H1 (cell line): ENCODE measurements at regions not wholly inside any gene's neighbourhood (a gene's known extent, or its start where the extent isn't known, plus 50 kb on each side); places are given as distances from the start of the nearest gene placed in this dataset.

ENCODE experiments used
- CTCF ChIA-PET: fragments of 300-600 bp; sonication (Branson Sonifier 250); formaldehyde crosslinking; loops from one replicate; lab custom pipeline; 2021; ENCODE audit not compliant: partially characterized antibody; lab: Charles Lee
- POLR2A ChIA-PET: fragments of 300-600 bp; sonication (Branson Sonifier 250); formaldehyde crosslinking; loops from one replicate; lab custom pipeline; 2021; ENCODE audit warnings: inconsistent platforms; ENCODE audit not compliant: partially characterized antibody; lab: Charles Lee
- DNase-seq, 2 experiments: peaks; one replicate each; pipeline versions ENCODE4 v3.0.0 to v3.0.0-alpha.2; 2010 to 2022; ENCODE audit warnings: low spot score in 2 of 2, low read depth in 1 of 2, mixed read lengths in 1 of 2
- FAIRE-seq: peaks from 2 replicates; lab custom pipeline; 2011; peaks lifted over from hg19 to GRCh38; lab: Jason Lieb, UNC
- H2AFZ ChIP-seq: 2 replicates; pipeline ENCODE4 v1.8.1; 2012; ENCODE audit warnings: low read length, inconsistent platforms
- H2AK5ac ChIP-seq: 2 replicates; pipeline ENCODE4 v1.6.1; 2013; ENCODE audit warnings: low read depth, low read length
- H2BK120ac ChIP-seq: replicated peaks from 2 replicates; pipeline ENCODE3; 2013; ENCODE audit warnings: low read depth, low read length, inconsistent platforms
- H2BK12ac ChIP-seq: 2 replicates; pipeline ENCODE4 v1.6.1; 2013; ENCODE audit warnings: low read depth, low read length
- H2BK15ac ChIP-seq: 2 replicates; pipeline ENCODE4 v1.6.1; 2013; ENCODE audit warnings: low read length
- H2BK20ac ChIP-seq: 2 replicates; pipeline ENCODE4 v1.6.1; 2013; ENCODE audit warnings: low read length
- H2BK5ac ChIP-seq: 2 replicates; pipeline ENCODE4 v1.6.1; 2013; ENCODE audit warnings: low read depth, low read length
- H3K14ac ChIP-seq: 2 replicates; pipeline ENCODE4 v1.6.1; 2013; ENCODE audit warnings: inconsistent platforms; ENCODE audit not compliant: insufficient read length
- H3K18ac ChIP-seq: 2 replicates; pipeline ENCODE4 v1.6.1; 2013; ENCODE audit warnings: low read length; ENCODE audit errors: extremely low read depth
- H3K23ac ChIP-seq: 2 replicates; pipeline ENCODE4 v1.6.1; 2013; ENCODE audit warnings: inconsistent platforms; ENCODE audit not compliant: insufficient read length
- H3K23me2 ChIP-seq: 2 replicates; pipeline ENCODE4 v1.6.1; 2013; ENCODE audit warnings: low read depth, low read length
- H3K27ac ChIP-seq: 2 replicates; pipeline ENCODE4 v1.6.1; 2011; ENCODE audit warnings: low read depth, low read length, inconsistent platforms
- H3K27me3 ChIP-seq, 4 experiments: replicated peaks in 1 of 4; 1 replicate in 1 of 4; 2 replicates in 3 of 4; pipeline versions ENCODE4 v1.6.1 to v1.8.1; 2011 to 2013; ENCODE audit warnings: low read length in 3 of 4, mild to moderate bottlenecking in 3 of 4, inconsistent platforms in 2 of 4, mixed read lengths in 2 of 4, moderate library complexity in 1 of 4; ENCODE audit not compliant: control insufficient read depth in 3 of 4, insufficient read depth in 3 of 4; ENCODE audit errors: extremely low read depth in 1 of 4
- H3K36me3 ChIP-seq, 4 experiments: 2 replicates each; pipeline versions ENCODE4 v1.6.1 to v1.8.1; 2011 to 2013; ENCODE audit warnings: mild to moderate bottlenecking in 4 of 4, low read length in 3 of 4, moderate library complexity in 2 of 4, control low read depth in 1 of 4, inconsistent platforms in 1 of 4; ENCODE audit not compliant: insufficient read depth in 4 of 4, control insufficient read depth in 2 of 4
- H3K4ac ChIP-seq: replicated peaks from 2 replicates; pipeline ENCODE3; 2013; ENCODE audit warnings: low read length, low read depth, mixed read lengths, inconsistent platforms; ENCODE audit not compliant: insufficient read length
- H3K4me1 ChIP-seq, 4 experiments: replicated peaks in 1 of 4; 1 replicate in 1 of 4; 2 replicates in 3 of 4; pipeline versions ENCODE4 v1.6.1 to v1.8.1; 2011 to 2013; ENCODE audit warnings: low read length in 3 of 4, inconsistent platforms in 2 of 4, mixed read lengths in 1 of 4; ENCODE audit not compliant: insufficient read depth in 4 of 4, control insufficient read depth in 3 of 4
- H3K4me2 ChIP-seq, 2 experiments: 2 replicates each; pipeline versions ENCODE4 v1.6.1 to v1.8.1; 2011 to 2013; ENCODE audit warnings: low read depth in 2 of 2, low read length in 2 of 2, control low read depth in 1 of 2, inconsistent platforms in 1 of 2, mild to moderate bottlenecking in 1 of 2; ENCODE audit not compliant: insufficient read depth in 1 of 2
- H3K4me3 ChIP-seq, 4 experiments: fragments of 200-600, 300-600 bp in 1 of 4; sonication (generic), shearing (Covaris generic), sonication (Bioruptor Twin) in 1 of 4; 2 replicates each; pipeline versions ENCODE4 v1.5.1 to v1.8.1; 2011 to 2016; ENCODE audit warnings: low read length in 4 of 4, low read depth in 3 of 4, control low read depth in 2 of 4, inconsistent platforms in 2 of 4, mild to moderate bottlenecking in 2 of 4, mixed read lengths in 1 of 4, moderate library complexity in 1 of 4; ENCODE audit not compliant: insufficient read depth in 2 of 4; ENCODE audit errors: extremely low read depth in 1 of 4
- H3K56ac ChIP-seq: replicated peaks from 2 replicates; pipeline ENCODE3; 2013; ENCODE audit warnings: low read depth, mild to moderate bottlenecking, mixed read lengths, low read length, inconsistent platforms; ENCODE audit not compliant: insufficient read length
- H3K79me1 ChIP-seq: 2 replicates; pipeline ENCODE4 v1.6.1; 2013; ENCODE audit warnings: low read depth, low read length, control low read depth
- H3K79me2 ChIP-seq, 2 experiments: 2 replicates each; pipeline versions ENCODE4 v1.6.1 to v1.8.1; 2012 to 2013; ENCODE audit warnings: low read length in 2 of 2, mild to moderate bottlenecking in 2 of 2, inconsistent platforms in 1 of 2; ENCODE audit not compliant: insufficient read depth in 2 of 2, control insufficient read depth in 1 of 2
- H3K9ac ChIP-seq, 4 experiments: replicated peaks in 1 of 4; 1 replicate in 1 of 4; 2 replicates in 3 of 4; pipeline versions ENCODE4 v1.6.1 to v1.8.1; 2011 to 2013; ENCODE audit warnings: low read depth in 3 of 4, low read length in 3 of 4, control low read depth in 2 of 4, mild to moderate bottlenecking in 2 of 4, moderate library complexity in 2 of 4, inconsistent platforms in 1 of 4; ENCODE audit errors: extremely low read depth in 1 of 4
- H3K9me3 ChIP-seq, 2 experiments: 2 replicates each; pipeline versions ENCODE4 v1.6.1 to v1.8.1; 2012 to 2013; ENCODE audit warnings: mild to moderate bottlenecking in 2 of 2, moderate library complexity in 2 of 2, control low read depth in 1 of 2, inconsistent platforms in 1 of 2, low read depth in 1 of 2, low read length in 1 of 2, mixed read lengths in 1 of 2; ENCODE audit not compliant: insufficient read depth in 2 of 2
- H4K20me1 ChIP-seq, 2 experiments: replicated peaks in 1 of 2; 2 replicates each; pipeline versions ENCODE3 to v1.8.1; 2011 to 2013; ENCODE audit warnings: inconsistent platforms in 2 of 2, low read length in 2 of 2, mild to moderate bottlenecking in 1 of 2; ENCODE audit not compliant: insufficient read depth in 2 of 2, control insufficient read depth in 1 of 2
- H4K5ac ChIP-seq: 2 replicates; pipeline ENCODE4 v1.6.1; 2013; ENCODE audit warnings: low read length, low read depth, mixed read lengths, inconsistent platforms; ENCODE audit not compliant: insufficient read length
- H4K8ac ChIP-seq: 2 replicates; pipeline ENCODE4 v1.8.0; 2013; ENCODE audit warnings: mild to moderate bottlenecking, moderate library complexity, low read length, inconsistent platforms; ENCODE audit not compliant: insufficient read depth; ENCODE audit errors: extremely low read depth
- H4K91ac ChIP-seq: replicated peaks from 2 replicates; pipeline ENCODE3; 2013; ENCODE audit warnings: low read length, mixed read lengths, inconsistent platforms; ENCODE audit not compliant: insufficient read length
- BACH1 ChIP-seq: IDR thresholded peaks from 2 replicates; pipeline ENCODE4 v1.6.1; 2012; ENCODE audit warnings: low read length, improper control_type of control experiment
- BCL11A ChIP-seq, 2 experiments: IDR thresholded peaks; one replicate each; pipeline ENCODE4 v1.6.1; 2011; ENCODE audit warnings: low read depth in 2 of 2, low read length in 2 of 2, mild to moderate bottlenecking in 2 of 2
- BRCA1 ChIP-seq: IDR thresholded peaks from 2 replicates; pipeline ENCODE4 v1.6.1; 2012; ENCODE audit warnings: low read depth, low read length, improper control_type of control experiment
- CBX8 ChIP-seq: fragments of 300-800, 300-1000 bp; sonication (generic); IDR thresholded peaks from 2 replicates; pipeline ENCODE4 v1.7.1; 2016; ENCODE audit warnings: low read depth, low read length, borderline replicate concordance
- CEBPB ChIP-seq: IDR thresholded peaks from 2 replicates; pipeline ENCODE4 v1.6.1; 2012; ENCODE audit warnings: low read depth, low read length
- FOSL1 ChIP-seq: IDR thresholded peaks from 2 replicates; pipeline ENCODE4 v1.6.1; 2011; ENCODE audit warnings: mild to moderate bottlenecking, low read depth, low read length, moderate library complexity; ENCODE audit not compliant: insufficient read depth
- GABPA ChIP-seq: IDR thresholded peaks from 2 replicates; pipeline ENCODE4 v1.6.1; 2011; ENCODE audit warnings: mild to moderate bottlenecking, low read length, moderate library complexity, borderline replicate concordance; ENCODE audit not compliant: insufficient read depth
- GTF2F1 ChIP-seq: IDR thresholded peaks from 2 replicates; pipeline ENCODE4 v1.6.1; 2012; ENCODE audit warnings: low read depth, low read length, improper control_type of control experiment, borderline replicate concordance
- HDAC6 ChIP-seq: IDR thresholded peaks from one replicate; pipeline ENCODE4 v1.7.1; 2012; ENCODE audit warnings: low read depth, mild to moderate bottlenecking, inconsistent platforms, low read length, moderate library complexity
- JUN ChIP-seq: IDR thresholded peaks from 2 replicates; pipeline ENCODE4 v1.6.1; 2011; ENCODE audit warnings: low read depth, mild to moderate bottlenecking, improper control_type of control experiment, low read length
- JUND ChIP-seq: IDR thresholded peaks from 2 replicates; pipeline ENCODE4 v1.6.1; 2011; ENCODE audit warnings: mild to moderate bottlenecking, improper control_type of control experiment, low read length
- SAP30 ChIP-seq: fragments of 300-600 bp; sonication (generic); IDR thresholded peaks from 2 replicates; pipeline ENCODE4 v1.7.1; 2012; ENCODE audit warnings: low read length, moderate library complexity, mild to moderate bottlenecking, inconsistent platforms; ENCODE audit not compliant: insufficient read depth, insufficient replicate concordance
- SIN3A ChIP-seq, 2 experiments: IDR thresholded peaks in 1 of 2; conservative IDR thresholded peaks in 1 of 2; 2 replicates each; pipeline ENCODE4 v1.6.1; 2011 to 2012; ENCODE audit warnings: low read length in 2 of 2, improper control_type of control experiment in 1 of 2, low read depth in 1 of 2, mild to moderate bottlenecking in 1 of 2
- SIX5 ChIP-seq: IDR thresholded peaks from 2 replicates; pipeline ENCODE4 v1.6.1; 2011; ENCODE audit warnings: mild to moderate bottlenecking, low read depth, low read length
- SP1 ChIP-seq: IDR thresholded peaks from 2 replicates; pipeline ENCODE4 v1.6.1; 2011; ENCODE audit warnings: low read depth, low read length
- TAF7 ChIP-seq: optimal IDR thresholded peaks from 2 replicates; pipeline ENCODE3; 2011; ENCODE audit warnings: low read depth, mild to moderate bottlenecking, inconsistent platforms, low read length, moderate library complexity, borderline replicate concordance
- WGBS, 2 experiments: shearing (Covaris generic) in 1 of 2; methylation state at CpG; one replicate each; pipeline versions ENCODE4 v1.1.6 to v1.1.7; 2013 to 2015; ENCODE audit warnings: low lambda C conversion rate in 2 of 2, mixed read lengths in 2 of 2, inconsistent platforms in 1 of 2, low coverage in 1 of 2, missing lambda C conversion rate in 1 of 2; ENCODE audit not compliant: insufficient replicate concordance in 2 of 2, insufficient coverage in 1 of 2, insufficient read length in 1 of 2; ENCODE audit errors: extremely low coverage in 1 of 2, missing lambda C conversion rate in 1 of 2; 5-methylcytosine and 5-hydroxymethylcytosine counted together

- Histone ChIP-seq H3K23me2 (no peaks in the 10 kb centered on the region), H3K36me3 (no peaks in the 10 kb centered on the region), H3K4me3 (no peak overlapping the region), H3K14ac (no peak overlapping the region), H2AK5ac (no peak overlapping the region), H4K20me1 (no peaks in the 10 kb centered on the region), H3K9me3 (no peaks in the 10 kb centered on the region), H2BK120ac (no peak overlapping the region), H2BK12ac (no peak overlapping the region), H4K91ac (no peak overlapping the region), H3K27me3 (no peaks in the 10 kb centered on the region), H3K18ac (no peak overlapping the region), H4K5ac (no peak overlapping the region), H2BK5ac (no peak overlapping the region), H2BK15ac (no peak overlapping the region), H3K9ac (no peak overlapping the region), H3K4me2 (no peak overlapping the region), H3K79me2 (no peaks in the 10 kb centered on the region), H3K79me1 (no peaks in the 10 kb centered on the region), H2AFZ (no peak overlapping the region), H3K56ac (no peak overlapping the region), H3K4me1 (no peaks in the 10 kb centered on the region), H2BK20ac (no peak overlapping the region), H3K27ac (no peak overlapping the region), H4K8ac (no peak overlapping the region), H3K4ac (no peak overlapping the region), H3K23ac (no peak overlapping the region)
- 84% methylated on average over 2 of the region's 2 CpGs; no CpG with 5 or more reads in 1 of the 2 experiments for WGBS, 2 experiments
- no peak for DNase-seq
- ChIA-PET POLR2A (no interaction called here), CTCF (interaction anchor here (0.6 to 1.1 kb wide), 2 partner anchors 13 to 241 kb away, joined by 3 read pairs; no protein-coding TSS in a partner anchor)
- FAIRE-seq: no peak
- TF ChIP-seq JUND (no peak), GABPA (no peak), BCL11A (IDR thresholded peaks at IDR 0.05; ENCODE audit: low read depth in 2 of 2, low read length in 2 of 2) (no peak), SAP30 (no peak), SP1 (no peak), CBX8 (no peak), HDAC6 (no peak), BRCA1 (no peak), JUN (no peak), FOSL1 (no peak), BACH1 (no peak), SIN3A (conservative IDR thresholded peaks at IDR 0.05 in 1 of 2, IDR thresholded peaks at IDR 0.05 in 1 of 2; ENCODE audit: low read depth in 1 of 2, low read length in 2 of 2) (no peak), TAF7 (no peak), CEBPB (no peak), SIX5 (no peak), GTF2F1 (no peak)
Measured at GRCh38 chr10:9195385-9195784, 1140.9 kb downstream of the GATA3 start.
